ENCODE measurements at regions not wholly inside any gene's neighbourhood (a gene's known extent, or its start where the extent isn't known, plus 50 kb on each side); places are given as distances from the start of the nearest gene placed in this dataset.

- H3K27me3 ChIP-seq (replicated peaks; ENCODE audit: control insufficient read depth, insufficient read depth, low read length), result no peaks in the 10 kb centered on the region
- DNase-seq (ENCODE audit: extremely low read depth, insufficient read length), result no peak
- no peak for TF ChIP-seq CTCF (IDR thresholded peaks at IDR 0.05; ENCODE audit: insufficient read depth, low read length, poor library complexity, severe bottlenecking)
- no peaks in the 10 kb centered on the region for H3K36me3 ChIP-seq (ENCODE audit: control insufficient read depth, insufficient read depth, low read length)
- no peak overlapping the region for H3K4me3 ChIP-seq (replicated peaks; ENCODE audit: low read depth, low read length)
These were observed 651.4 kb upstream of the GOT2 start for GRCh38 chr16:59385491-59385890.

GRCh38 chr16:59373632-59374031 is 639.5 kb upstream of the GOT2 start:
- DNase-seq (ENCODE audit: extremely low read depth, insufficient read length), result no peak
- TF ChIP-seq CTCF (IDR thresholded peaks at IDR 0.05; ENCODE audit: insufficient read depth, low read length, poor library complexity, severe bottlenecking), result no peak
- Histone ChIP-seq H3K36me3 (ENCODE audit: control insufficient read depth, insufficient read depth, low read length) (no peaks in the 10 kb centered on the region), H3K4me3 (replicated peaks; ENCODE audit: low read depth, low read length) (no peak overlapping the region), H3K27me3 (replicated peaks; ENCODE audit: control insufficient read depth, insufficient read depth, low read length) (no peaks in the 10 kb centered on the region)

- Histone ChIP-seq H3K4me3 (replicated peaks; ENCODE audit: low read depth, low read length) (no peak overlapping the region), H3K27me3 (replicated peaks; ENCODE audit: control insufficient read depth, insufficient read depth, low read length) (no peaks in the 10 kb centered on the region), H3K36me3 (ENCODE audit: control insufficient read depth, insufficient read depth, low read length) (no peaks in the 10 kb centered on the region)
- TF ChIP-seq CTCF (IDR thresholded peaks at IDR 0.05; ENCODE audit: insufficient read depth, low read length, poor library complexity, severe bottlenecking), result no peak
- no peak for DNase-seq (ENCODE audit: extremely low read depth, insufficient read length)
These were observed 636.6 kb upstream of the GOT2 start for GRCh38 chr16:59370717-59371116.

- no peak for TF ChIP-seq CTCF (IDR thresholded peaks at IDR 0.05; ENCODE audit: insufficient read depth, low read length, poor library complexity, severe bottlenecking)
- Histone ChIP-seq H3K27me3 (replicated peaks; ENCODE audit: control insufficient read depth, insufficient read depth, low read length) (no peaks in the 10 kb centered on the region), H3K4me3 (replicated peaks; ENCODE audit: low read depth, low read length) (no peak overlapping the region), H3K36me3 (ENCODE audit: control insufficient read depth, insufficient read depth, low read length) (no peaks in the 10 kb centered on the region)
- DNase-seq (ENCODE audit: extremely low read depth, insufficient read length), result no peak
These were observed 635.4 kb upstream of the GOT2 start for GRCh38 chr16:59369523-59369922.

GRCh38 chr16:59368586-59368985 is 634.5 kb upstream of the GOT2 start:
- no peak for TF ChIP-seq CTCF (IDR thresholded peaks at IDR 0.05; ENCODE audit: insufficient read depth, low read length, poor library complexity, severe bottlenecking)
- Histone ChIP-seq H3K27me3 (replicated peaks; ENCODE audit: control insufficient read depth, insufficient read depth, low read length) (no peaks in the 10 kb centered on the region), H3K36me3 (ENCODE audit: control insufficient read depth, insufficient read depth, low read length) (no peaks in the 10 kb centered on the region), H3K4me3 (replicated peaks; ENCODE audit: low read depth, low read length) (no peak overlapping the region)
- DNase-seq (ENCODE audit: extremely low read depth, insufficient read length), result no peak

GRCh38 chr16:59356709-59357108 is 622.6 kb upstream of the GOT2 start:
- no peak for TF ChIP-seq CTCF (IDR thresholded peaks at IDR 0.05; ENCODE audit: insufficient read depth, low read length, poor library complexity, severe bottlenecking)
- H3K4me3 ChIP-seq (replicated peaks; ENCODE audit: low read depth, low read length), result no peak overlapping the region
- H3K27me3 ChIP-seq (replicated peaks; ENCODE audit: control insufficient read depth, insufficient read depth, low read length), result no peaks in the 10 kb centered on the region
- H3K36me3 ChIP-seq (ENCODE audit: control insufficient read depth, insufficient read depth, low read length), result no peaks in the 10 kb centered on the region
- no peak for DNase-seq (ENCODE audit: extremely low read depth, insufficient read length)

Measured in GM06990 (cell line).